ENCODE measurements at regions not wholly inside any gene's neighbourhood (a gene's known extent, or its start where the extent isn't known, plus 50 kb on each side); places are given as distances from the start of the nearest gene placed in this dataset.

DNA sequence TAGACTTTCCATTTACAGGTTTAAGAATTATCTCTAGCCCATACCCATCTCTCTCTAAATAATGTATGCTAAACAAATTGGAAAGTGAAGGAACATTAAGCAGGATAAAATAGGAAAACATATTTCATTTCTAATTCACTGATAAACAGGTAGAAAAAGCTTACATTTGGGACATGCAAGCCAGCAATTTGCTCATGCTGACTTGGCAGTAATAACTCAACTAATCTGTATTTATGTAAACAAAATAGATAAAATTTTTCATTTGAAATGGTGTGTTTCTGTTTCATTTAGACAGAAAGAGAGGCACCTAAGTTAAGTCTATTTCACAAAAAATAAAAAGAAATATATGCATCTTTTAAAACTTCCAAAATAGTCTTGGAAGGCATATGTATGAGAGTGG, 877.3 kb upstream of the LRRTM1 start:
- ATAC-seq (ENCODE audit: low read depth) (no peak), DNase-seq (ENCODE audit: low spot score) (no peak)
- H3K4me1 ChIP-seq (ENCODE audit: insufficient read depth, poor library complexity, severe bottlenecking), result no peaks in the 10 kb centered on the region
- H3K27ac ChIP-seq (ENCODE audit: poor library complexity, severe bottlenecking), result no peak overlapping the region
- TF ChIP-seq, protein P1, sequence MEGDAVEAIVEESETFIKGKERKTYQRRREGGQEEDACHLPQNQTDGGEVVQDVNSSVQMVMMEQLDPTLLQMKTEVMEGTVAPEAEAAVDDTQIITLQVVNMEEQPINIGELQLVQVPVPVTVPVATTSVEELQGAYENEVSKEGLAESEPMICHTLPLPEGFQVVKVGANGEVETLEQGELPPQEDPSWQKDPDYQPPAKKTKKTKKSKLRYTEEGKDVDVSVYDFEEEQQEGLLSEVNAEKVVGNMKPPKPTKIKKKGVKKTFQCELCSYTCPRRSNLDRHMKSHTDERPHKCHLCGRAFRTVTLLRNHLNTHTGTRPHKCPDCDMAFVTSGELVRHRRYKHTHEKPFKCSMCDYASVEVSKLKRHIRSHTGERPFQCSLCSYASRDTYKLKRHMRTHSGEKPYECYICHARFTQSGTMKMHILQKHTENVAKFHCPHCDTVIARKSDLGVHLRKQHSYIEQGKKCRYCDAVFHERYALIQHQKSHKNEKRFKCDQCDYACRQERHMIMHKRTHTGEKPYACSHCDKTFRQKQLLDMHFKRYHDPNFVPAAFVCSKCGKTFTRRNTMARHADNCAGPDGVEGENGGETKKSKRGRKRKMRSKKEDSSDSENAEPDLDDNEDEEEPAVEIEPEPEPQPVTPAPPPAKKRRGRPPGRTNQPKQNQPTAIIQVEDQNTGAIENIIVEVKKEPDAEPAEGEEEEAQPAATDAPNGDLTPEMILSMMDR (IDR thresholded peaks at IDR 0.05; ENCODE audit: poor library complexity, severe bottlenecking), result no peak
- H3K27me3 ChIP-seq (ENCODE audit: insufficient read depth, poor library complexity, severe bottlenecking), result no peaks in the 10 kb centered on the region
- no peaks in the 10 kb centered on the region for H3K9me3 ChIP-seq (ENCODE audit: severe bottlenecking)
- H3K4me3 ChIP-seq (ENCODE audit: severe bottlenecking), result no peak overlapping the region
- H3K36me3 ChIP-seq (ENCODE audit: low read depth), result no peaks in the 10 kb centered on the region

DNA sequence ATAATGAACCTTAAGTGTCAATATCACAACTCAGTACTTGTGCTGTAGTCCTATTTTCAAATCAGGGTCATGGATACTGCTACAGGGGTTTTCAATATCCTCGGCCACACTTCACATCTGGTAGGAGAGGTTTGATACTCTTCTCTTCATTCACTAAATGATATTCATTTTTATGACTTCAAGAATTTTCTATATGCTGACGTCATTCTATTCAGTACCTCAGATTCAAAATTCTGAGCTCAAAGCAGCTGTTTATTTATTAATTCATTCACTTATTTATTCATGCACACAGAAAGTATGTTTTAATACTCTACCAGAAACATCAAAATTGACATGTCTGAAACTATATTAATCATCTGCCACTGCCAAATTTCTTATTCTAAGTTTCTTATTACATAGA, 866.9 kb upstream of the LRRTM1 start:
- no peaks in the 10 kb centered on the region for H3K27me3 ChIP-seq (ENCODE audit: insufficient read depth, poor library complexity, severe bottlenecking)
- DNase-seq (ENCODE audit: low spot score) (no peak), ATAC-seq (ENCODE audit: low read depth) (no peak)
- H3K4me3 ChIP-seq (ENCODE audit: severe bottlenecking), result no peak overlapping the region
- TF ChIP-seq, protein P1 (IDR thresholded peaks at IDR 0.05; ENCODE audit: poor library complexity, severe bottlenecking), result no peak
- no peaks in the 10 kb centered on the region for H3K9me3 ChIP-seq (ENCODE audit: severe bottlenecking)
- H3K27ac ChIP-seq (ENCODE audit: poor library complexity, severe bottlenecking), result no peak overlapping the region
- H3K4me1 ChIP-seq (ENCODE audit: insufficient read depth, poor library complexity, severe bottlenecking), result no peaks in the 10 kb centered on the region
- H3K36me3 ChIP-seq (ENCODE audit: low read depth), result no peaks in the 10 kb centered on the region

DNA sequence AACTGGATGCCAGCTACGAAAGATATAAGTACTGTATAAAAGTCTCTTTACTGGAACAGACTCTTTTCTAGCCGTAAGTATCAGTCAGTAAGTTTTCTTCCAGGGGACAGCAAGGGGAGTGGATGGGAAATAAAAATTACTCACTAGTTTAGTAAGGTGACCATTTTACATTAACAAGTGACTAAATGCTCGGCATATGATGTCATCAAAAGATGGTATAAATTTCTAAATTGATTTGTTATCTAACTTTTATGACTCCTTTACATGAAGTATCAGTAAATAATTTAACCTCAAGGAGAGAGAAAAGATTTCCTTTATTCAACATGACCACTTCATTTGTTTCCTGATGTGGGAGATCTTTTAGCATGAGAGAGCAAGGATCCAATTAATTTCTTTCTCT, 859.0 kb upstream of the LRRTM1 start:
- no peaks in the 10 kb centered on the region for H3K4me1 ChIP-seq (ENCODE audit: insufficient read depth, poor library complexity, severe bottlenecking)
- H3K9me3 ChIP-seq (ENCODE audit: severe bottlenecking), result no peaks in the 10 kb centered on the region
- TF ChIP-seq, protein P1 (IDR thresholded peaks at IDR 0.05; ENCODE audit: poor library complexity, severe bottlenecking), result no peak
- peaks cover 3% of the 10 kb centered on the region for H3K27me3 ChIP-seq (ENCODE audit: insufficient read depth, poor library complexity, severe bottlenecking)
- H3K4me3 ChIP-seq (ENCODE audit: severe bottlenecking), result no peak overlapping the region
- ATAC-seq (ENCODE audit: low read depth) (no peak), DNase-seq (ENCODE audit: low spot score) (no peak)
- no peak overlapping the region for H3K27ac ChIP-seq (ENCODE audit: poor library complexity, severe bottlenecking)
- H3K36me3 ChIP-seq (ENCODE audit: low read depth), result no peaks in the 10 kb centered on the region

DNA sequence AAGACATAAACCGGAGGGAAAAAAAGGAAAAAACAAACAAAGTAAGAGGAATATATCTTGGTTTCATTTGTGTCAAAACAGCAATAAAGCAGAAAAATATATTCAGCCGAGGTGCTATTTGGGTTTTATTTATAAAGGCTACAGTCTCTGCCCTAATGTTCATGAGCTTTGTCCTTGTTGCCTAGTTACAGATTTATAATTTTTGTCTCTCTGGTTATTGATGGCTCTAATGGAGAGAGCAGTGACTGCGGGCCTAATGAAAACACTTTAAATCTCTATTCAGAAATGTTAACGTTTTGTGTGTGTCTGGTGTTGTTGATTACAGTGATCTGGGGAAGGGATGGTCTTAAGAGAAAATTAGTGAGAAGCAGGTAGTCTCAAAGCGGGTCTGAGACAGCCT, 854.0 kb upstream of the LRRTM1 start:
- ATAC-seq (ENCODE audit: low read depth), result no peak
- peaks cover 7% of the 10 kb centered on the region for H3K27me3 ChIP-seq (ENCODE audit: insufficient read depth, poor library complexity, severe bottlenecking)
- TF ChIP-seq, protein P1 (IDR thresholded peaks at IDR 0.05; ENCODE audit: poor library complexity, severe bottlenecking), result no peak
- H3K27ac ChIP-seq (ENCODE audit: poor library complexity, severe bottlenecking), result no peak overlapping the region
- no peaks in the 10 kb centered on the region for H3K36me3 ChIP-seq (ENCODE audit: low read depth)
- H3K4me3 ChIP-seq (ENCODE audit: severe bottlenecking), result no peak overlapping the region
- no peak for DNase-seq (ENCODE audit: low spot score)
- H3K9me3 ChIP-seq (ENCODE audit: severe bottlenecking), result no peaks in the 10 kb centered on the region
- no peaks in the 10 kb centered on the region for H3K4me1 ChIP-seq (ENCODE audit: insufficient read depth, poor library complexity, severe bottlenecking)

DNA sequence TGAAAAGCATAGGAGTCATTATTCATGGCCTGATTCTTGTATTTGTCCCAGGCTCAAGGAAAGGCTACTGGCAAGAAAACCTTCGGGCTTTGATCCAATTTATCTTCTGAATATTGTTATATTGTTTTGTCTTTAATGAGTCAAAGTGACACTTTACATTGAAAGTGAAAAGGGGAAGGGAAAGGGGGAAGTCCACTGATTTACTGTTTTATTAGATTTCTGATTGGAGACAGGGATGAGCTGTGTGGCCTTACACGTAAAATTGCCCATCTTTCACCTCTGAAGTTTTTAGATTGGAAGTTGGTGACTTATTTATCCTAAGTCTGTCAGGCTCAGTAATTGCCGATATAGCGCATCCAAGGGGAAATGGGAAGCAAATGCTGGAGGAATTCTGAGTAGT, 843.8 kb upstream of the LRRTM1 start:
- H3K4me3 ChIP-seq (ENCODE audit: severe bottlenecking), result no peak overlapping the region
- H3K36me3 ChIP-seq (ENCODE audit: low read depth), result no peaks in the 10 kb centered on the region
- no peaks in the 10 kb centered on the region for H3K9me3 ChIP-seq (ENCODE audit: severe bottlenecking)
- H3K27ac ChIP-seq (ENCODE audit: poor library complexity, severe bottlenecking), result no peak overlapping the region
- H3K4me1 ChIP-seq (ENCODE audit: insufficient read depth, poor library complexity, severe bottlenecking), result no peaks in the 10 kb centered on the region
- ATAC-seq (ENCODE audit: low read depth), result no peak
- TF ChIP-seq, protein P1 (IDR thresholded peaks at IDR 0.05; ENCODE audit: poor library complexity, severe bottlenecking), result no peak
- H3K27me3 ChIP-seq (ENCODE audit: insufficient read depth, poor library complexity, severe bottlenecking), result no peaks in the 10 kb centered on the region
- no peak for DNase-seq (ENCODE audit: low spot score)

Data from RWPE2 (cell line).